ENCODE measurements at regions not wholly inside any gene's neighbourhood (a gene's known extent, or its start where the extent isn't known, plus 50 kb on each side); places are given as distances from the start of the nearest gene placed in this dataset.

- TF ChIP-seq TAF1 (IDR thresholded peaks at IDR 0.05; ENCODE audit: borderline replicate concordance, low read depth, low read length) = no peak
These were observed 435.4 kb downstream of the MTRR start (continued) for GRCh38 chr5:8304341-8304740.

- H3K27me3 ChIP-seq (ENCODE audit: insufficient read depth) = no peaks in the 10 kb centered on the region
- no peaks in the 10 kb centered on the region for H3K79me2 ChIP-seq (ENCODE audit: insufficient read depth)
- no peak for DNase-seq
- H3K36me3 ChIP-seq (replicated peaks in 1 of 2; ENCODE audit: control insufficient read depth in 1 of 2, insufficient read depth in 2 of 2, low read length in 1 of 2) = no peaks in the 10 kb centered on the region
- WGBS (ENCODE audit: low lambda C conversion rate) = 26% methylated on average over 4 of the region's 5 CpGs
- no peak overlapping the region for H3K4me3 ChIP-seq (ENCODE audit: low read depth in 2 of 2, low read length in 1 of 2)
- H3F3A ChIP-seq (replicated peaks; ENCODE audit: insufficient read depth) = no peaks in the 10 kb centered on the region
- no peak overlapping the region for H3K4me2 ChIP-seq
- ChIA-PET POLR2A (no interaction called here), CTCF (no interaction called here)
- no peaks in the 10 kb centered on the region for H4K20me1 ChIP-seq (ENCODE audit: insufficient read depth)
- no peaks in the 10 kb centered on the region for H3K9me2 ChIP-seq
- no peaks in the 10 kb centered on the region for H3K4me1 ChIP-seq (ENCODE audit: control insufficient read depth in 1 of 2, insufficient read depth in 2 of 2, low read depth in 1 of 2, low read length in 1 of 2)
- no peak overlapping the region for H3K9ac ChIP-seq
- TF ChIP-seq CTCF (IDR thresholded peaks at IDR 0.05) (no peak), PBX3 (IDR thresholded peaks at IDR 0.05) (no peak), EZH2phosphoT487 (IDR thresholded peaks at IDR 0.05; ENCODE audit: borderline replicate concordance, low read depth) (no peak), YY1 (IDR thresholded peaks at IDR 0.05; ENCODE audit: low read depth) (no peak), ZBTB33 (IDR thresholded peaks at IDR 0.05; ENCODE audit: borderline replicate concordance, low read depth) (no peak), GATA2 (CRISPR knock-in tag; IDR thresholded peaks at IDR 0.05) (no peak), JUND (IDR thresholded peaks at IDR 0.05) (no peak), TCF12 (IDR thresholded peaks at IDR 0.05) (no peak), MEF2A (IDR thresholded peaks at IDR 0.05; ENCODE audit: borderline replicate concordance, low read depth) (no peak), RCOR1 (IDR thresholded peaks at IDR 0.05; ENCODE audit: low read length) (no peak), TAF1 (IDR thresholded peaks at IDR 0.05; ENCODE audit: borderline replicate concordance, low read depth, low read length) (no peak)
- H2AFZ ChIP-seq (ENCODE audit: low read depth) = no peak overlapping the region
- no peaks in the 10 kb centered on the region for H3K9me3 ChIP-seq
- H3K27ac ChIP-seq (ENCODE audit: low read depth in 2 of 2, low read length in 1 of 2) = no peak overlapping the region
These were observed 437.4 kb downstream of the MTRR start for GRCh38 chr5:8306288-8306896.

Data from SK-N-SH (cell line).